A549 (cell line): ENCODE measurements at regions not wholly inside any gene's neighbourhood (a gene's known extent, or its start where the extent isn't known, plus 50 kb on each side); places are given as distances from the start of the nearest gene placed in this dataset.

Source experiments
- CTCF ChIP-seq: fragments of >200 bp; sonication (Bioruptor Twin); formaldehyde crosslinking; IDR thresholded peaks from 3 replicates; pipeline ENCODE4 v1.5.1; 2016
- EP300 ChIP-seq, 2 experiments: fragments of >200 bp; sonication (Bioruptor Twin); formaldehyde crosslinking; IDR thresholded peaks; 2 replicates in 1 of 2; 3 replicates in 1 of 2; pipeline ENCODE4 v1.6.1; 2016 to 2017
- JUN ChIP-seq, 2 experiments: fragments of >200 bp; sonication (Bioruptor Twin); formaldehyde crosslinking; IDR thresholded peaks; 2 replicates in 1 of 2; 3 replicates in 1 of 2; pipeline ENCODE4 v1.6.1; 2016 to 2017
- KDM1A ChIP-seq: fragments of 200-600 bp; sonication (generic); IDR thresholded peaks from 2 replicates; pipeline ENCODE4 v1.6.1; 2016; ENCODE audit warnings: low read depth, mild to moderate bottlenecking
- SMC3 ChIP-seq: fragments of >200 bp; sonication (Bioruptor Twin); formaldehyde crosslinking; IDR thresholded peaks from 3 replicates; pipeline ENCODE4 v1.6.1; 2018; ENCODE audit warnings: inconsistent platforms
- ZC3H11A ChIP-seq: fragments of 450-650 bp; IDR thresholded peaks from 2 replicates; pipeline ENCODE4 v1.6.1; 2014; ENCODE audit warnings: antibody characterized with exemption, mild to moderate bottlenecking

- TF ChIP-seq CTCF (no peak), KDM1A (no peak), SMC3 (no peak), ZC3H11A (no peak), JUN (IDR thresholded peaks at IDR 0.05) (no peak), EP300 (IDR thresholded peaks at IDR 0.05) (no peak)
Measured at GRCh38 chr3:109432833-109433232, 95.5 kb upstream of the DPPA4 start.
